Right lobe of liver (tissue), 6 donors: ENCODE measurements at regions not wholly inside any gene's neighbourhood (a gene's known extent, or its start where the extent isn't known, plus 50 kb on each side); places are given as distances from the start of the nearest gene placed in this dataset.

Source experiments
- ATAC-seq, 4 donors: fragments of 200-7000 bp; cut with Tn5 transposase; one replicate each; pipeline ENCODE4 v1.9.1; 2020; ENCODE audit warnings: mild to moderate bottlenecking in 4 of 4, moderate library complexity in 4 of 4
- DNase-seq, 3 donors: peaks; one replicate each; pipeline ENCODE4 v3.0.0-alpha.2; 2020
- H3K27ac ChIP-seq, 3 donors: fragments of 200-600 bp; one replicate each; pipeline ENCODE4 v1.8.0; 2022
- H3K27me3 ChIP-seq, 2 donors: fragments of 200-600 bp; one replicate each; pipeline ENCODE4 v1.8.0; 2022
- H3K36me3 ChIP-seq, 4 donors: fragments of 200-600 bp; sonication (generic) in 1 of 4; one replicate each; pipeline versions ENCODE4 v1.5.1 to v1.8.0; 2017 to 2022; ENCODE audit warnings: control low read depth in 1 of 4
- H3K4me1 ChIP-seq, 4 donors: fragments of 200-600 bp; sonication (generic) in 1 of 4; one replicate each; pipeline versions ENCODE4 v1.5.1 to v1.8.0; 2017 to 2022; ENCODE audit warnings: control low read depth in 1 of 4
- H3K4me3 ChIP-seq, 3 donors: fragments of 200-600 bp; one replicate each; pipeline ENCODE4 v1.8.0; 2022
- H3K9me3 ChIP-seq, 4 donors: fragments of 200-600 bp; sonication (generic) in 1 of 4; one replicate each; pipeline versions ENCODE4 v1.5.1 to v1.8.0; 2017 to 2022; ENCODE audit warnings: control low read depth in 1 of 4
- POLR2A ChIP-seq: fragments of 450-650 bp; IDR thresholded peaks from one replicate; pipeline ENCODE4 v1.6.1; 2017; ENCODE audit warnings: antibody characterized with exemption, mild to moderate bottlenecking
- WGBS: methylation state at CpG from one replicate; pipeline ENCODE4 v1.1.6; 2018; ENCODE audit warnings: low coverage, low lambda C conversion rate; ENCODE audit not compliant: insufficient coverage; ENCODE audit errors: missing lambda C conversion rate; 5-methylcytosine and 5-hydroxymethylcytosine counted together
- intact Hi-C, 2 donors: fragments of 100-400 bp; cut with DNase I; formaldehyde crosslinking; loops; one replicate each; pipeline versions ENCODE4 v1.11.2 to v1.14.1; 2022
- TF ChIP-seq, protein P1 (sequence below), 4 donors: fragments of 200-600 bp in 3 of 4; fragments of 450-650 bp in 1 of 4; IDR thresholded peaks; one replicate each; pipeline versions ENCODE4 v1.5.1 to v1.8.0; 2016 to 2022; ENCODE audit warnings: antibody characterized with exemption in 4 of 4, mild to moderate bottlenecking in 2 of 4
- donor health status: DM: no; HTN: yes; CAD: no.
- donor health status: DM: no; HTN: no; CAD: no.
- donor health status: DM: no; HTN: no; CAD: no.
- donor health status: DM: no; HTN: yes; CAD: no.
- donor health status: DM: no; HTN: yes; CAD: no.

DNA sequence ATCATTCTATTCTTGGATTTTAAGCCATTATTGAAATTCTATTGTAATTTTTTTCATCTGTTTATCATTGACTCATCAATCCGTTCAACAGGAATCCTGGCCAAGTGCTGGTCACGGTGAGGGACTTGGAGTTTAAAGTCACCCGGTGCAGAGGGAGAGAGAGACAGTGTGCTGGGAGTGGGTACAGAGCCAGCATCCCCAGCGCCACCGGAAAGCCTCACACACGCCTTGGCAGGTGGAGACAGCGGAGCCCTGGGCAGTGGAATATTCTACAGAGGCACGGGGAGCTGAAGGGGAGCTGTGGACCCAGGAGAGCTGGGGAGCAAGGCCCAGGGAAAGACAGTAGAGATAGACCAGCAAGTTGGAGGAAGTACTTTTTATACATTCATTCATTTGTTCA, 787.6 kb downstream of the BRD1 start:
- peaks cover 0 to 7% (median 0%) of the 10 kb centered on the region in 4 donors for H3K4me1 ChIP-seq
- no peaks in the 10 kb centered on the region for H3K9me3 ChIP-seq
- DNase-seq (no peak), ATAC-seq (no peak)
- TF ChIP-seq, protein P1, sequence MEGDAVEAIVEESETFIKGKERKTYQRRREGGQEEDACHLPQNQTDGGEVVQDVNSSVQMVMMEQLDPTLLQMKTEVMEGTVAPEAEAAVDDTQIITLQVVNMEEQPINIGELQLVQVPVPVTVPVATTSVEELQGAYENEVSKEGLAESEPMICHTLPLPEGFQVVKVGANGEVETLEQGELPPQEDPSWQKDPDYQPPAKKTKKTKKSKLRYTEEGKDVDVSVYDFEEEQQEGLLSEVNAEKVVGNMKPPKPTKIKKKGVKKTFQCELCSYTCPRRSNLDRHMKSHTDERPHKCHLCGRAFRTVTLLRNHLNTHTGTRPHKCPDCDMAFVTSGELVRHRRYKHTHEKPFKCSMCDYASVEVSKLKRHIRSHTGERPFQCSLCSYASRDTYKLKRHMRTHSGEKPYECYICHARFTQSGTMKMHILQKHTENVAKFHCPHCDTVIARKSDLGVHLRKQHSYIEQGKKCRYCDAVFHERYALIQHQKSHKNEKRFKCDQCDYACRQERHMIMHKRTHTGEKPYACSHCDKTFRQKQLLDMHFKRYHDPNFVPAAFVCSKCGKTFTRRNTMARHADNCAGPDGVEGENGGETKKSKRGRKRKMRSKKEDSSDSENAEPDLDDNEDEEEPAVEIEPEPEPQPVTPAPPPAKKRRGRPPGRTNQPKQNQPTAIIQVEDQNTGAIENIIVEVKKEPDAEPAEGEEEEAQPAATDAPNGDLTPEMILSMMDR (IDR thresholded peaks at IDR 0.05), result no peak
- no peak for TF ChIP-seq POLR2A
- 53% methylated on average over 8 of the region's 8 CpGs for WGBS
- H3K27me3 ChIP-seq, result no peaks in the 10 kb centered on the region
- intact Hi-C loops, result no loop called here
- H3K27ac ChIP-seq, result no peak overlapping the region
- H3K36me3 ChIP-seq, result no peaks in the 10 kb centered on the region
- H3K4me3 ChIP-seq, result no peak overlapping the region

DNA sequence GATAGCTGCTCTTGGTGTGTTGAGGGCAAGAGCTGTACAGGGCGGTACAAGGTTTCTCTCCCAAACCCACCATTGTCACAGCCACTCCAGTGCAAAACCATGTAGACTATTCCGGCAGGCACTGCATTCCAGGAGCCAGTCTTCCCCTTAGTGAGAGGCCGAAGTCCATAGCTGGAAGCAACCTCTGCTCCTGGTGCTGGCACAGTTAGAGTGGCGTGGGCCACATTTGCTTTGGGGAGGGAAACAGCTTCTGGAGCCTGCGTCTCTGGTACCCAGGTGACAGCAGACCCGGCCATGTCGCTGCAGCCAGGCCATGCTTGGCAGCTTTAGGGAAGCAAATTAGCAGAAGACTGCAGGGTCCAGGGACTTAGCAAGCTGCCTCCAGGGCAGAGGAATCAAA, 788.0 kb downstream of the BRD1 start:
- Histone ChIP-seq H3K27ac (no peak overlapping the region), H3K27me3 (no peaks in the 10 kb centered on the region), H3K9me3 (no peaks in the 10 kb centered on the region), H3K4me3 (no peak overlapping the region), H3K4me1 (peaks cover 0 to 7% (median 0%) of the 10 kb centered on the region in 4 donors), H3K36me3 (no peaks in the 10 kb centered on the region)
- ATAC-seq (peak; percentile 79 to 96 (median 82)), DNase-seq (peak in 1 of 3 donors; percentile 56)
- TF ChIP-seq POLR2A, result no peak
- TF ChIP-seq, protein P1 (IDR thresholded peaks at IDR 0.05), result no peak
- WGBS, result 39% methylated on average over 7 of the region's 7 CpGs
- intact Hi-C loops, result no loop called here

DNA sequence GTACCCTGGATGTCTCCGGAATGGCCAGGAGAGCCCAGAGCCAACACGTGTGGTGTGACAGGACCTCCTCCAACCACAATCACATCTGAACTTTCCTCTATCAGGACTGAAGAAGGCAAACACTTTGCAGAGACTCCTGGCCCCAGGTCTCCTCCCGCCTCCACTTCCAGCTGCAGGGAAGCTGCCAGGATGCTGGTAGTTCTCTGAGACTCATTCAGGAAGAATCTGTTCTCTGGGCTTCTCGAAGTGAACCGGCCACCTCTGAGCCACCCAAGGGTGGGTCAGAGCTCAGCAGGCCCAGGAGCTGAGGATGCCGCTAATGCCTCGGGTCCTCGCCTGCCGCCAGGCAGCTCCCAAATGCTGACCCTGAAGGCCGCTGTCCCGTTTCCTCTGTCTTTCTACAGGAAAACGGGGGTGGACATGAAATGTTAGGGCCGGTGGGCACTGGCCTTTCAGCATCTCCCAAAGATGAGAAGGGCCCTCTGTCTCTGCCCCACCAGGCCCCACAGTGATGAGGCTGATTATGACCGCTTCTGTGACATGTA, 789.9 kb downstream of the BRD1 start:
- H3K27me3 ChIP-seq, result no peaks in the 10 kb centered on the region
- intact Hi-C loops, result no loop called here
- ATAC-seq (no peak), DNase-seq (no peak)
- H3K4me3 ChIP-seq, result no peak overlapping the region
- no peaks in the 10 kb centered on the region for H3K36me3 ChIP-seq
- H3K9me3 ChIP-seq, result no peaks in the 10 kb centered on the region
- H3K27ac ChIP-seq, result no peak overlapping the region
- H3K4me1 ChIP-seq, result peaks cover 0 to 7% (median 0%) of the 10 kb centered on the region in 4 donors
- TF ChIP-seq POLR2A, result no peak
- TF ChIP-seq, protein P1 (IDR thresholded peaks at IDR 0.05), result no peak
- WGBS, result 80% methylated on average over 1 of the region's 14 CpGs

DNA sequence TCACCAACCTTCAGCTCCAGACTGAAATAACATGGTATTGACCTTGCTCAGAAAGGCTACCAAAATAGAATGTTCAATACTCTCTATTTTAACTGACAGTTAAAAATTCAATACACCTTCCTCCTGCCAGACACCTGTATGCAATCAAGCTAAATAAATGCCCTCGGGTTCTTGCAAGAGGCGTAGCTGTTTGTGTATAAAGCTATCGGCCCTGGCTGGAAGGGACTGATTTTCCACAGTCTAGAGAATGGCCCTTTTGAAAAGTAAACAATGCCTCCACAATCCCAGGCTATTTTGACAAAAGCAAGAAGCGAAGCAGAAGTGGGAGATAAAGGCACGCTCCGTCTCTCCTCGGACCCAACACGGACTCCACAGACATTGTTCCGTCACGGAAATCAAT, 791.2 kb downstream of the BRD1 start:
- intact Hi-C loops, result no loop called here
- DNase-seq, result no peak
- H3K4me3 ChIP-seq, result no peak overlapping the region
- ATAC-seq, result no peak
- no peak for TF ChIP-seq POLR2A
- TF ChIP-seq, protein P1 (IDR thresholded peaks at IDR 0.05), result no peak
- H3K36me3 ChIP-seq, result no peaks in the 10 kb centered on the region
- H3K27me3 ChIP-seq, result no peaks in the 10 kb centered on the region
- 59% methylated on average over 9 of the region's 10 CpGs for WGBS
- H3K27ac ChIP-seq, result no peak overlapping the region
- H3K9me3 ChIP-seq, result no peaks in the 10 kb centered on the region
- peaks cover 0 to 7% (median 0%) of the 10 kb centered on the region in 4 donors for H3K4me1 ChIP-seq
